ENCODE measurements at regions not wholly inside any gene's neighbourhood (a gene's known extent, or its start where the extent isn't known, plus 50 kb on each side); places are given as distances from the start of the nearest gene placed in this dataset.

DNA sequence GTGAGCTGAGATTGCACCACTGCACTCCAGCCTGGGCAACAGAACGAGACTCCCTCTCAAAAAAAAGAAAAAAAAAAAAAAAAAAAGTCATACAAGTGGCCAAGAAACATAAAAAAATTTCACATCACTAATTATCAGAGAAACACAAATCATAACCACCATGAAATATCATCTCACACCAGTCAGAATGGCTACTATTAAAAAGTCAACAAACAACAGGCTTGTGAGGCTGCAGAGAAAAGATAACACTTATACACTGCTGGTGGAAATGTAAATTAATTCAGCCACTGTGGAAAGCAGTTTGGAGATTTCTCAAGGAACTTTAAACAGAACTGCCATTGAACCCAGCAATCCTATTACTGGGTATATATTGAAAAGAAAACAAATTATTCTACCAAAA is 291.1 kb upstream of the MCTP2 start (continued):
- TF ChIP-seq, protein P1, sequence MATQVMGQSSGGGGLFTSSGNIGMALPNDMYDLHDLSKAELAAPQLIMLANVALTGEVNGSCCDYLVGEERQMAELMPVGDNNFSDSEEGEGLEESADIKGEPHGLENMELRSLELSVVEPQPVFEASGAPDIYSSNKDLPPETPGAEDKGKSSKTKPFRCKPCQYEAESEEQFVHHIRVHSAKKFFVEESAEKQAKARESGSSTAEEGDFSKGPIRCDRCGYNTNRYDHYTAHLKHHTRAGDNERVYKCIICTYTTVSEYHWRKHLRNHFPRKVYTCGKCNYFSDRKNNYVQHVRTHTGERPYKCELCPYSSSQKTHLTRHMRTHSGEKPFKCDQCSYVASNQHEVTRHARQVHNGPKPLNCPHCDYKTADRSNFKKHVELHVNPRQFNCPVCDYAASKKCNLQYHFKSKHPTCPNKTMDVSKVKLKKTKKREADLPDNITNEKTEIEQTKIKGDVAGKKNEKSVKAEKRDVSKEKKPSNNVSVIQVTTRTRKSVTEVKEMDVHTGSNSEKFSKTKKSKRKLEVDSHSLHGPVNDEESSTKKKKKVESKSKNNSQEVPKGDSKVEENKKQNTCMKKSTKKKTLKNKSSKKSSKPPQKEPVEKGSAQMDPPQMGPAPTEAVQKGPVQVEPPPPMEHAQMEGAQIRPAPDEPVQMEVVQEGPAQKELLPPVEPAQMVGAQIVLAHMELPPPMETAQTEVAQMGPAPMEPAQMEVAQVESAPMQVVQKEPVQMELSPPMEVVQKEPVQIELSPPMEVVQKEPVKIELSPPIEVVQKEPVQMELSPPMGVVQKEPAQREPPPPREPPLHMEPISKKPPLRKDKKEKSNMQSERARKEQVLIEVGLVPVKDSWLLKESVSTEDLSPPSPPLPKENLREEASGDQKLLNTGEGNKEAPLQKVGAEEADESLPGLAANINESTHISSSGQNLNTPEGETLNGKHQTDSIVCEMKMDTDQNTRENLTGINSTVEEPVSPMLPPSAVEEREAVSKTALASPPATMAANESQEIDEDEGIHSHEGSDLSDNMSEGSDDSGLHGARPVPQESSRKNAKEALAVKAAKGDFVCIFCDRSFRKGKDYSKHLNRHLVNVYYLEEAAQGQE (IDR thresholded peaks at IDR 0.05; ENCODE audit: borderline replicate concordance), result no peak
- TF ChIP-seq, protein P1 (CRISPR knock-in tag; IDR thresholded peaks at IDR 0.05; ENCODE audit: low read depth), result no peak
- TF ChIP-seq, protein P2, sequence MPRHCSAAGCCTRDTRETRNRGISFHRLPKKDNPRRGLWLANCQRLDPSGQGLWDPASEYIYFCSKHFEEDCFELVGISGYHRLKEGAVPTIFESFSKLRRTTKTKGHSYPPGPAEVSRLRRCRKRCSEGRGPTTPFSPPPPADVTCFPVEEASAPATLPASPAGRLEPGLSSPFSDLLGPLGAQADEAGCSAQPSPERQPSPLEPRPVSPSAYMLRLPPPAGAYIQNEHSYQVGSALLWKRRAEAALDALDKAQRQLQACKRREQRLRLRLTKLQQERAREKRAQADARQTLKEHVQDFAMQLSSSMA (CRISPR knock-in tag; IDR thresholded peaks at IDR 0.05), result no peak
- TF ChIP-seq ZNF3 (CRISPR knock-in tag; IDR thresholded peaks at IDR 0.05) (no peak), CEBPG (CRISPR knock-in tag; IDR thresholded peaks at IDR 0.05) (no peak), CEBPG (tag; conservative IDR thresholded peaks at IDR 0.05 in 1 of 2, IDR thresholded peaks at IDR 0.05 in 1 of 2) (no peak)
- TF ChIP-seq, protein P3, sequence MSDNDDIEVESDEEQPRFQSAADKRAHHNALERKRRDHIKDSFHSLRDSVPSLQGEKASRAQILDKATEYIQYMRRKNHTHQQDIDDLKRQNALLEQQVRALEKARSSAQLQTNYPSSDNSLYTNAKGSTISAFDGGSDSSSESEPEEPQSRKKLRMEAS (CRISPR knock-in tag; IDR thresholded peaks at IDR 0.05), result no peak

All from K562 (cell line).